ENCODE measurements at regions not wholly inside any gene's neighbourhood (a gene's known extent, or its start where the extent isn't known, plus 50 kb on each side); places are given as distances from the start of the nearest gene placed in this dataset.

DNA sequence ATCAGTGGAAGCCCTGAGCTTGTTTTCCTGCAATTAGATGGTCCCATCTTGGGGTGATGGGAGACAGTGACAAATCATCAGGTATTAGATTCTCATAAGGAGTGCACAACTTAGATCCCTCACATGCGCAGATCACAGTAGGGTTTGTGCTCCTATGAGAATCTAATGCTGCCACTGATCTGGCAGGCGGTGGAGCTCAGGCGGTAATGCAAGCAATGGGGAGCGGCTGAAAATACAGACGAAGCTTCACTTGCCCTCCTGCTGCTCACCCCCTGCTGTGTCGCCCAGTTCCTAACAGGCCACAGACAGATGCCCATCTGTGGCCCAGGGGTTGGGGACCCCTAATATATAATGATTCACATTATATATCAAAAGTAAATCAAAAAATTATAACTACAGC, 258.8 kb upstream of the USP15 start:
- no peak for DNase-seq (ENCODE audit: low read depth in 2 of 2)
- Histone ChIP-seq H4K20me1 (ENCODE audit: control insufficient read depth, extremely low read depth, insufficient read depth, low read length) (no peaks in the 10 kb centered on the region), H3K36me3 (ENCODE audit: control insufficient read depth, insufficient read depth, low read length) (no peaks in the 10 kb centered on the region), H3K4me3 (replicated peaks in 1 of 4; ENCODE audit: control extremely low read depth in 1 of 4, insufficient read depth in 1 of 4, low read depth in 3 of 4, low read length in 4 of 4) (no peak overlapping the region), H3K27ac (ENCODE audit: insufficient read depth, low read length) (no peak overlapping the region), H2AFZ (ENCODE audit: low read length) (no peak overlapping the region), H3K79me2 (ENCODE audit: control insufficient read depth, insufficient read depth, low read length) (no peaks in the 10 kb centered on the region), H3K27me3 (ENCODE audit: control insufficient read depth, insufficient read depth, low read length) (no peaks in the 10 kb centered on the region), H3K4me2 (ENCODE audit: extremely low read depth, insufficient read depth, low read length) (no peak overlapping the region), H3K9ac (ENCODE audit: insufficient read depth, low read length) (no peak overlapping the region), H3K9me3 (ENCODE audit: control insufficient read depth, insufficient read depth, low read depth, low read length) (no peaks in the 10 kb centered on the region), H3K4me1 (ENCODE audit: control insufficient read depth, extremely low read depth, insufficient read depth, low read length) (no peaks in the 10 kb centered on the region)
- TF ChIP-seq CTCF (conservative IDR thresholded peaks at IDR 0.05 in 1 of 2, IDR thresholded peaks at IDR 0.05 in 1 of 2; ENCODE audit: low read depth in 1 of 2, low read length in 2 of 2), result no peak

GRCh38 chr12:62003226-62003625, 257.0 kb upstream of the USP15 start:
- Histone ChIP-seq H4K20me1 (ENCODE audit: control insufficient read depth, extremely low read depth, insufficient read depth, low read length) (no peaks in the 10 kb centered on the region), H3K27me3 (ENCODE audit: control insufficient read depth, insufficient read depth, low read length) (no peaks in the 10 kb centered on the region), H2AFZ (ENCODE audit: low read length) (no peak overlapping the region), H3K79me2 (ENCODE audit: control insufficient read depth, insufficient read depth, low read length) (no peaks in the 10 kb centered on the region), H3K9ac (ENCODE audit: insufficient read depth, low read length) (no peak overlapping the region), H3K4me1 (ENCODE audit: control insufficient read depth, extremely low read depth, insufficient read depth, low read length) (no peaks in the 10 kb centered on the region), H3K27ac (ENCODE audit: insufficient read depth, low read length) (no peak overlapping the region), H3K36me3 (ENCODE audit: control insufficient read depth, insufficient read depth, low read length) (no peaks in the 10 kb centered on the region), H3K9me3 (ENCODE audit: control insufficient read depth, insufficient read depth, low read depth, low read length) (no peaks in the 10 kb centered on the region), H3K4me3 (replicated peaks in 1 of 4; ENCODE audit: control extremely low read depth in 1 of 4, insufficient read depth in 1 of 4, low read depth in 3 of 4, low read length in 4 of 4) (no peak overlapping the region), H3K4me2 (ENCODE audit: extremely low read depth, insufficient read depth, low read length) (no peak overlapping the region)
- TF ChIP-seq CTCF (conservative IDR thresholded peaks at IDR 0.05 in 1 of 2, IDR thresholded peaks at IDR 0.05 in 1 of 2; ENCODE audit: low read depth in 1 of 2, low read length in 2 of 2) (no peak), EZH2 (IDR thresholded peaks at IDR 0.05; ENCODE audit: low read length, missing control alignments) (no peak)
- no peak for DNase-seq (ENCODE audit: low read depth in 2 of 2)

GRCh38 chr12:62003701-62004100, 256.5 kb upstream of the USP15 start:
- Histone ChIP-seq H4K20me1 (ENCODE audit: control insufficient read depth, extremely low read depth, insufficient read depth, low read length) (no peaks in the 10 kb centered on the region), H3K9ac (ENCODE audit: insufficient read depth, low read length) (no peak overlapping the region), H2AFZ (ENCODE audit: low read length) (no peak overlapping the region), H3K4me1 (ENCODE audit: control insufficient read depth, extremely low read depth, insufficient read depth, low read length) (no peaks in the 10 kb centered on the region), H3K27me3 (ENCODE audit: control insufficient read depth, insufficient read depth, low read length) (no peaks in the 10 kb centered on the region), H3K79me2 (ENCODE audit: control insufficient read depth, insufficient read depth, low read length) (no peaks in the 10 kb centered on the region), H3K4me2 (ENCODE audit: extremely low read depth, insufficient read depth, low read length) (no peak overlapping the region), H3K27ac (ENCODE audit: insufficient read depth, low read length) (no peak overlapping the region), H3K4me3 (replicated peaks in 1 of 4; ENCODE audit: control extremely low read depth in 1 of 4, insufficient read depth in 1 of 4, low read depth in 3 of 4, low read length in 4 of 4) (no peak overlapping the region), H3K36me3 (ENCODE audit: control insufficient read depth, insufficient read depth, low read length) (no peaks in the 10 kb centered on the region), H3K9me3 (ENCODE audit: control insufficient read depth, insufficient read depth, low read depth, low read length) (no peaks in the 10 kb centered on the region)
- DNase-seq (ENCODE audit: low read depth in 2 of 2), result no peak
- TF ChIP-seq CTCF (conservative IDR thresholded peaks at IDR 0.05 in 1 of 2, IDR thresholded peaks at IDR 0.05 in 1 of 2; ENCODE audit: low read depth in 1 of 2, low read length in 2 of 2), result no peak
- no peak for TF ChIP-seq EZH2 (IDR thresholded peaks at IDR 0.05; ENCODE audit: low read length, missing control alignments)

Measured in fibroblast of lung (primary cell).